ENCODE measurements at regions not wholly inside any gene's neighbourhood (a gene's known extent, or its start where the extent isn't known, plus 50 kb on each side); places are given as distances from the start of the nearest gene placed in this dataset.

GRCh38 chr10:10396601-10397000 lies 621.1 kb upstream of the CELF2 start:
- TF ChIP-seq FOS (IDR thresholded peaks at IDR 0.05; ENCODE audit: borderline replicate concordance, insufficient read depth, low read length), result no peak
- TF ChIP-seq POLR2AphosphoS5 (IDR thresholded peaks at IDR 0.05; ENCODE audit: insufficient read depth, low read depth, low read length), result no peak
- no peak for TF ChIP-seq CTCF (IDR thresholded peaks at IDR 0.05; ENCODE audit: extremely low read depth in 1 of 2, insufficient read depth in 1 of 2, low read depth in 1 of 2, low read length in 2 of 2)
- TF ChIP-seq EZH2 (IDR thresholded peaks at IDR 0.05; ENCODE audit: borderline replicate concordance, low read depth, low read length, severe bottlenecking), result no peak
- no peak for TF ChIP-seq POLR2A (IDR thresholded peaks at IDR 0.05; ENCODE audit: low read depth, low read length)

Measured in endothelial cell of umbilical vein (primary cell).